HCT116 (cell line): ENCODE measurements at regions not wholly inside any gene's neighbourhood (a gene's known extent, or its start where the extent isn't known, plus 50 kb on each side); places are given as distances from the start of the nearest gene placed in this dataset.

Source experiments
- ATAC-seq: fragments of 200-7000 bp; cut with Tn5 transposase; 2 replicates; pipeline ENCODE4 v1.9.1; 2020; ENCODE audit warnings: mild to moderate bottlenecking, moderate library complexity
- BruUV-seq: library from RNA; stranded (reverse); fragments of 400-500 nt; replicated peaks from 2 replicates; lab custom pipeline; 2021; lab: Mats Ljungman, UMichigan
- CTCF ChIA-PET: fragments of 300-600 bp; sonication (Branson Sonifier 250); formaldehyde crosslinking; loops from one replicate; lab custom pipeline; 2021; ENCODE audit warnings: antibody characterized with exemption; lab: Charles Lee
- POLR2A ChIA-PET: fragments of 300-600, 350-600 bp; sonication (Branson Sonifier 250); formaldehyde crosslinking; loops from one replicate; lab custom pipeline; 2021; ENCODE audit warnings: antibody characterized with exemption; lab: Charles Lee
- RAD21 ChIA-PET, 2 experiments: fragments of 300-600 bp; sonication (Branson Sonifier 250); formaldehyde crosslinking; loops; one replicate each; lab custom pipeline; 2023; ENCODE audit warnings: low total read pairs in 2 of 2; ENCODE audit not compliant: uncharacterized antibody in 2 of 2, unreplicated experiment in 2 of 2, low non-redundant PET in 1 of 2; lab: Charles Lee
- DNase-seq: peaks from one replicate; pipeline ENCODE4 v3.0.0-alpha.2; 2010; ENCODE audit warnings: low read depth, low spot score
- H2AFZ ChIP-seq: fragments of 200-600 bp; shearing (Covaris generic), sonication (generic); 2 replicates; pipeline ENCODE4 v1.6.1; 2017; ENCODE audit warnings: low read depth, mixed run types, mixed read lengths, antibody characterized with exemption, low read length; ENCODE audit not compliant: poor library complexity, severe bottlenecking
- H3K27ac ChIP-seq: 2 replicates; pipeline ENCODE4 v1.5.1; 2012; ENCODE audit warnings: low read depth, low read length
- H3K27me3 ChIP-seq: fragments of 200-600 bp; sonication (generic); 2 replicates; pipeline ENCODE4 v1.6.1; 2016; ENCODE audit warnings: mixed run types, low read length, mixed read lengths; ENCODE audit not compliant: insufficient read depth
- H3K36me3 ChIP-seq, 2 experiments: fragments of 200-500 bp in 1 of 2; fragments of 200-600 bp in 1 of 2; sonication (Bioruptor generic) in 1 of 2; sonication (generic) in 1 of 2; 2 replicates each; pipeline versions ENCODE4 v1.5.1 to v1.6.1; 2014 to 2016; ENCODE audit warnings: low read length in 2 of 2, inconsistent platforms in 1 of 2, mixed read lengths in 1 of 2, mixed run types in 1 of 2; ENCODE audit not compliant: insufficient read depth in 2 of 2, control insufficient read depth in 1 of 2
- H3K4me1 ChIP-seq, 2 experiments: fragments of 200-600 bp in 1 of 2; sonication (generic) in 1 of 2; 2 replicates each; pipeline versions ENCODE4 v1.5.1 to v1.6.1; 2012 to 2017; ENCODE audit warnings: low read length in 2 of 2, inconsistent platforms in 1 of 2, mild to moderate bottlenecking in 1 of 2, mixed read lengths in 1 of 2, mixed run types in 1 of 2, moderate library complexity in 1 of 2; ENCODE audit not compliant: insufficient read depth in 2 of 2, control insufficient read depth in 1 of 2
- H3K4me2 ChIP-seq: fragments of 200-600 bp; sonication (generic); 2 replicates; pipeline ENCODE4 v1.6.1; 2017; ENCODE audit warnings: mixed run types, low read length, mixed read lengths
- H3K4me3 ChIP-seq, 2 experiments: fragments of 200-600 bp in 1 of 2; sonication (generic) in 1 of 2; replicated peaks in 1 of 2; 2 replicates each; pipeline ENCODE4 v1.5.1; 2011 to 2016; ENCODE audit warnings: low read length in 2 of 2, control low read depth in 1 of 2, low read depth in 1 of 2, mild to moderate bottlenecking in 1 of 2, mixed read lengths in 1 of 2, mixed run types in 1 of 2
- H3K79me2 ChIP-seq: fragments of 200-600 bp; sonication (generic); 2 replicates; pipeline ENCODE4 v1.6.1; 2017; ENCODE audit warnings: mild to moderate bottlenecking, mixed run types, low read length, moderate library complexity, mixed read lengths; ENCODE audit not compliant: insufficient read depth
- H3K9ac ChIP-seq: fragments of 200-600 bp; sonication (generic); 2 replicates; pipeline ENCODE4 v1.6.1; 2016; ENCODE audit warnings: low read length, mixed read lengths
- H3K9me2 ChIP-seq: fragments of 200-600 bp; sonication (generic), shearing (Covaris generic); 2 replicates; pipeline ENCODE4 v1.6.1; 2017; ENCODE audit warnings: mixed run types, mild to moderate bottlenecking, moderate library complexity; ENCODE audit not compliant: insufficient read depth
- H3K9me3 ChIP-seq, 2 experiments: fragments of 200-500 bp in 1 of 2; fragments of 200-600 bp in 1 of 2; sonication (Bioruptor generic) in 1 of 2; sonication (generic) in 1 of 2; 2 replicates each; pipeline ENCODE4 v1.6.1; 2014 to 2017; ENCODE audit warnings: low read length in 2 of 2, mixed read lengths in 2 of 2, inconsistent platforms in 1 of 2, low read depth in 1 of 2, mild to moderate bottlenecking in 1 of 2, mixed run types in 1 of 2, moderate library complexity in 1 of 2; ENCODE audit not compliant: control insufficient read depth in 1 of 2, insufficient read depth in 1 of 2
- H4K20me1 ChIP-seq: fragments of 200-600 bp; sonication (generic), shearing (Covaris generic); 2 replicates; pipeline ENCODE4 v1.6.1; 2017; ENCODE audit warnings: mixed run types, mild to moderate bottlenecking, moderate library complexity; ENCODE audit not compliant: insufficient read depth
- CBX3 ChIP-seq: IDR thresholded peaks from 2 replicates; pipeline ENCODE4 v1.6.1; 2012; ENCODE audit warnings: low read depth
- CEBPB ChIP-seq: IDR thresholded peaks from 2 replicates; pipeline ENCODE4 v1.6.1; 2012; ENCODE audit warnings: low read depth
- CTCF ChIP-seq, 3 experiments: fragments of 200-600 bp in 1 of 3; sonication (generic) in 1 of 3; IDR thresholded peaks in 2 of 3; conservative IDR thresholded peaks in 1 of 3; 2 replicates each; pipeline ENCODE4 v1.5.1; 2012 to 2017; ENCODE audit warnings: low read depth in 2 of 3, low read length in 2 of 3, antibody characterized with exemption in 1 of 3, borderline replicate concordance in 1 of 3, control low read depth in 1 of 3, mild to moderate bottlenecking in 1 of 3, mixed read lengths in 1 of 3, mixed run types in 1 of 3, moderate library complexity in 1 of 3; ENCODE audit not compliant: insufficient read depth in 1 of 3
- ELF1 ChIP-seq: IDR thresholded peaks from 2 replicates; pipeline ENCODE4 v1.6.1; 2012; ENCODE audit warnings: low read depth, borderline replicate concordance
- EZH2 ChIP-seq: fragments of 200-600 bp; sonication (generic); IDR thresholded peaks from 2 replicates; pipeline ENCODE4 v1.6.1; 2017; ENCODE audit warnings: antibody characterized with exemption, mixed run types
- EZH2phosphoT487 ChIP-seq: fragments of 200-600 bp; IDR thresholded peaks from 2 replicates; pipeline ENCODE4 v1.6.1; 2018; ENCODE audit warnings: antibody characterized with exemption, borderline replicate concordance
- FOSL1 ChIP-seq: IDR thresholded peaks from 2 replicates; pipeline ENCODE4 v1.6.1; 2012; ENCODE audit warnings: low read depth
- POLR2A ChIP-seq: IDR thresholded peaks from 2 replicates; pipeline ENCODE4 v1.7.0; 2011; ENCODE audit warnings: borderline replicate concordance; ENCODE audit not compliant: insufficient read depth, insufficient read length; ENCODE audit errors: extremely low read depth
- SP1 ChIP-seq: IDR thresholded peaks from 2 replicates; pipeline ENCODE4 v1.6.1; 2012; ENCODE audit warnings: low read depth
- SRF ChIP-seq: IDR thresholded peaks from 2 replicates; pipeline ENCODE4 v1.6.1; 2012; ENCODE audit warnings: low read depth
- TCF7L2 ChIP-seq: IDR thresholded peaks from 2 replicates; pipeline ENCODE4 v1.7.0; 2011; ENCODE audit warnings: borderline replicate concordance, inconsistent platforms; ENCODE audit not compliant: insufficient read depth, insufficient read length; ENCODE audit errors: extremely low read depth
- intact Hi-C: fragments of 100-400 bp; cut with micrococcal nuclease; formaldehyde crosslinking; loops from 2 replicates; pipeline ENCODE4 v1.10.0; 2022
- TF ChIP-seq, protein P1 (sequence below): IDR thresholded peaks from 2 replicates; pipeline ENCODE4 v1.6.1; 2012

DNA sequence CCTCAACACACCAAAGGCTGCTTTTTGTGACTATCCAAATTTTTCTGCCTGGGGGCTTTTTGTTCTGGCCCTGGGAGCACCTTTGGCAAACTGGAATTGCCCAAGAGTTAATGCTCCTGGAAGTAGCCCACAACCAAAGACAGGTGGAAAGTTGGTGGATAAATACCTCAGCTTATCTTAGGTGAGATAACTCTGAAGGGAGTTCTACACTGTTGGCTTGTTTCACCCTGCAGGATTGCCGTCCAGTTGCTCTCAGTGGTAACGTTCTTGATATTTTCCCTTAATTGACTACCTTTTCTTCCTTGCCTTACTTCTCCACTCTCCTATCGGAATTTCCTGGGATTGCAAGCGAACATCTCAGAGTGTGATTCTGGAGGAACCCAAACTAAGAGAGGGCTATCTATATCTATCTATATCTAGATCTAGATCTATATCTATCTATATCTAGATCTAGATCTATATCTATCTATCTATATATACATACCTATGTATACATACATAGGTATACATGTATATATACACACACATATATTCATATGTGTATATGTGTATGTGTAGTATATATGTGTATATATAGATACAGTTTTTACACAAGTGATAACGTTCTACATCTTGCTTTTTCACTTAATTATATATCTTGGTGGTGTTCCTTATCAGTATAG, 82.6 kb upstream of the DHX15 start:
- DNase-seq = no peak
- TF ChIP-seq SP1 = no peak
- TF ChIP-seq EZH2phosphoT487 = no peak
- TF ChIP-seq POLR2A = no peak
- TF ChIP-seq CEBPB = no peak
- no peak for TF ChIP-seq ELF1
- no peak for TF ChIP-seq CBX3
- no peak for TF ChIP-seq CTCF (IDR thresholded peaks at IDR 0.05 in 2 of 3, conservative IDR thresholded peaks at IDR 0.05 in 1 of 3; ENCODE audit: borderline replicate concordance in 1 of 3, insufficient read depth in 1 of 3, low read depth in 2 of 3, low read length in 2 of 3)
- no peak for TF ChIP-seq TCF7L2
- TF ChIP-seq, all 23 proteins: peak for 0
- no peaks in the 10 kb centered on the region for H3K9me2 ChIP-seq
- ChIA-PET CTCF (no interaction called here), RAD21 (no interaction called here), POLR2A (no interaction called here)
- ATAC-seq = no peak
- H3K27me3 ChIP-seq = peaks cover 13% of the 10 kb centered on the region
- no TSS peak for BruUV-seq
- no peaks in the 10 kb centered on the region for H3K9me3 ChIP-seq
- H3K4me2 ChIP-seq = no peak overlapping the region
- H3K4me3 ChIP-seq = no peak overlapping the region
- H3K4me1 ChIP-seq = no peaks in the 10 kb centered on the region
- intact Hi-C loops = no loop called here
- H3K36me3 ChIP-seq = no peaks in the 10 kb centered on the region
- no peak overlapping the region for H3K27ac ChIP-seq
- no peak overlapping the region for H2AFZ ChIP-seq
- H4K20me1 ChIP-seq = no peaks in the 10 kb centered on the region
- no peaks in the 10 kb centered on the region for H3K79me2 ChIP-seq
- no peak overlapping the region for H3K9ac ChIP-seq

DNA sequence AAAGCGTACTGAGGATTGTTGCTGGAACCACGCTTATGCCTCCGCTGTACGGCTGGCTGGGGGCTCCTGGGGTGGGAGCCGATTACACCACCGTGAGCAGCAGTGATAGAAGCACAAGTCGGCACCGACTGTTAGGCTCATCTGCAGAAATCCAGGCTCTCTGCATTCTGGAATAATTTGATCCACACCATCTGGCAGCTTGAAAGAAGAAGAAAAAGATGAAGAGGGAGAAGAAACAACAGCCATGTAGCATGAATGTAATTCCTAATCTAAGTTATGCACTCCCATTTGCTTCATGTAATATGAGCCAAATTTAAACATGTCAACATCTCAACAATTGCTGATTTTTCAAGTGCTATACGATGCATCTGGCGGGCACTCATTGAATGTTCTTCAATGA, 84.6 kb upstream of the DHX15 start:
- H2AFZ ChIP-seq = no peak overlapping the region
- no peak overlapping the region for H3K27ac ChIP-seq
- no peak overlapping the region for H3K4me2 ChIP-seq
- no peaks in the 10 kb centered on the region for H3K4me1 ChIP-seq
- H3K9ac ChIP-seq = no peak overlapping the region
- no peak overlapping the region for H3K4me3 ChIP-seq
- no peaks in the 10 kb centered on the region for H3K9me2 ChIP-seq
- TF ChIP-seq FOSL1 = no peak
- no peak for TF ChIP-seq SRF
- TF ChIP-seq, protein P1, sequence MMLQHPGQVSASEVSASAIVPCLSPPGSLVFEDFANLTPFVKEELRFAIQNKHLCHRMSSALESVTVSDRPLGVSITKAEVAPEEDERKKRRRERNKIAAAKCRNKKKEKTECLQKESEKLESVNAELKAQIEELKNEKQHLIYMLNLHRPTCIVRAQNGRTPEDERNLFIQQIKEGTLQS = no peak
- no peak for TF ChIP-seq ELF1
- TF ChIP-seq EZH2 = no peak
- H3K79me2 ChIP-seq = no peaks in the 10 kb centered on the region
- DNase-seq (no peak), ATAC-seq (no peak)
- no peaks in the 10 kb centered on the region for H3K36me3 ChIP-seq
- BruUV-seq = no TSS peak
- RAD21 ChIA-PET = no interaction called here
- no peaks in the 10 kb centered on the region for H4K20me1 ChIP-seq
- CTCF ChIA-PET = no interaction called here
- intact Hi-C loops = no loop called here
- peaks cover 11% of the 10 kb centered on the region for H3K27me3 ChIP-seq
- no peaks in the 10 kb centered on the region for H3K9me3 ChIP-seq
- POLR2A ChIA-PET = no interaction called here
